Right lobe of liver (tissue), 6 donors: ENCODE measurements at regions not wholly inside any gene's neighbourhood (a gene's known extent, or its start where the extent isn't known, plus 50 kb on each side); places are given as distances from the start of the nearest gene placed in this dataset.

Experiments
- ATAC-seq, 4 donors: fragments of 200-7000 bp; cut with Tn5 transposase; one replicate each; pipeline ENCODE4 v1.9.1; 2020; ENCODE audit warnings: mild to moderate bottlenecking in 4 of 4, moderate library complexity in 4 of 4
- DNase-seq, 3 donors: peaks; one replicate each; pipeline ENCODE4 v3.0.0-alpha.2; 2020
- H3K27ac ChIP-seq, 3 donors: fragments of 200-600 bp; one replicate each; pipeline ENCODE4 v1.8.0; 2022
- H3K27me3 ChIP-seq, 2 donors: fragments of 200-600 bp; one replicate each; pipeline ENCODE4 v1.8.0; 2022
- H3K36me3 ChIP-seq, 4 donors: fragments of 200-600 bp; sonication (generic) in 1 of 4; one replicate each; pipeline versions ENCODE4 v1.5.1 to v1.8.0; 2017 to 2022; ENCODE audit warnings: control low read depth in 1 of 4
- H3K4me1 ChIP-seq, 4 donors: fragments of 200-600 bp; sonication (generic) in 1 of 4; one replicate each; pipeline versions ENCODE4 v1.5.1 to v1.8.0; 2017 to 2022; ENCODE audit warnings: control low read depth in 1 of 4
- H3K4me3 ChIP-seq, 3 donors: fragments of 200-600 bp; one replicate each; pipeline ENCODE4 v1.8.0; 2022
- H3K9me3 ChIP-seq, 4 donors: fragments of 200-600 bp; sonication (generic) in 1 of 4; one replicate each; pipeline versions ENCODE4 v1.5.1 to v1.8.0; 2017 to 2022; ENCODE audit warnings: control low read depth in 1 of 4
- POLR2A ChIP-seq: fragments of 450-650 bp; IDR thresholded peaks from one replicate; pipeline ENCODE4 v1.6.1; 2017; ENCODE audit warnings: antibody characterized with exemption, mild to moderate bottlenecking
- WGBS: methylation state at CpG from one replicate; pipeline ENCODE4 v1.1.6; 2018; ENCODE audit warnings: low coverage, low lambda C conversion rate; ENCODE audit not compliant: insufficient coverage; ENCODE audit errors: missing lambda C conversion rate; 5-methylcytosine and 5-hydroxymethylcytosine counted together
- intact Hi-C, 2 donors: fragments of 100-400 bp; cut with DNase I; formaldehyde crosslinking; loops; one replicate each; pipeline versions ENCODE4 v1.11.2 to v1.14.1; 2022
- TF ChIP-seq, protein P1 (sequence below), 4 donors: fragments of 200-600 bp in 3 of 4; fragments of 450-650 bp in 1 of 4; IDR thresholded peaks; one replicate each; pipeline versions ENCODE4 v1.5.1 to v1.8.0; 2016 to 2022; ENCODE audit warnings: antibody characterized with exemption in 4 of 4, mild to moderate bottlenecking in 2 of 4
- donor health status: DM: no; HTN: yes; CAD: no.
- donor health status: DM: no; HTN: no; CAD: no.
- donor health status: DM: no; HTN: no; CAD: no.
- donor health status: DM: no; HTN: yes; CAD: no.
- donor health status: DM: no; HTN: yes; CAD: no.

DNA sequence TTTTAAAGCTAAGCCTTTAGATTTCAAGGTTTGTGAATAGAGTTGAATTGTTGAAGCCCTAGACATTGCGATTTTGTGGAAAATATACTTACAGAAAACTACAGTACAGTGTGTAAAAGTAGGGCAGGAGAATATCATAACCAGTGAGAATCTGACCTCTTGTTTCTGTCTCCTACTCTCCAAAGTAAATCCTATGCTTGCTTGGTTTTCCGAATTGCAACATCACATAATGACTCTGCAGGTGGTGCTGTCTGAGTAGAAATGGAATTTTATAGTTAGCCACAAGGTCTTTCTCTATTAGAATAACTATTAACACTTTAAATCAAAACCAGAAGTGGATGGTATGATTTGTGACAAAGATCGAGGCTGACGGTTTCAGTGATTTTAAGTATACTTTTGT lies 505.6 kb downstream of the RAPGEF2 start:
- H3K9me3 ChIP-seq = no peaks in the 10 kb centered on the region
- no peaks in the 10 kb centered on the region for H3K36me3 ChIP-seq
- TF ChIP-seq, protein P1, sequence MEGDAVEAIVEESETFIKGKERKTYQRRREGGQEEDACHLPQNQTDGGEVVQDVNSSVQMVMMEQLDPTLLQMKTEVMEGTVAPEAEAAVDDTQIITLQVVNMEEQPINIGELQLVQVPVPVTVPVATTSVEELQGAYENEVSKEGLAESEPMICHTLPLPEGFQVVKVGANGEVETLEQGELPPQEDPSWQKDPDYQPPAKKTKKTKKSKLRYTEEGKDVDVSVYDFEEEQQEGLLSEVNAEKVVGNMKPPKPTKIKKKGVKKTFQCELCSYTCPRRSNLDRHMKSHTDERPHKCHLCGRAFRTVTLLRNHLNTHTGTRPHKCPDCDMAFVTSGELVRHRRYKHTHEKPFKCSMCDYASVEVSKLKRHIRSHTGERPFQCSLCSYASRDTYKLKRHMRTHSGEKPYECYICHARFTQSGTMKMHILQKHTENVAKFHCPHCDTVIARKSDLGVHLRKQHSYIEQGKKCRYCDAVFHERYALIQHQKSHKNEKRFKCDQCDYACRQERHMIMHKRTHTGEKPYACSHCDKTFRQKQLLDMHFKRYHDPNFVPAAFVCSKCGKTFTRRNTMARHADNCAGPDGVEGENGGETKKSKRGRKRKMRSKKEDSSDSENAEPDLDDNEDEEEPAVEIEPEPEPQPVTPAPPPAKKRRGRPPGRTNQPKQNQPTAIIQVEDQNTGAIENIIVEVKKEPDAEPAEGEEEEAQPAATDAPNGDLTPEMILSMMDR (IDR thresholded peaks at IDR 0.05) = no peak
- TF ChIP-seq POLR2A = no peak
- intact Hi-C loops = no loop called here
- no peaks in the 10 kb centered on the region for H3K27me3 ChIP-seq
- DNase-seq (no peak), ATAC-seq (no peak)
- 76% methylated on average over 4 of the region's 4 CpGs for WGBS
- H3K4me3 ChIP-seq = no peak overlapping the region
- H3K27ac ChIP-seq = no peak overlapping the region
- no peaks in the 10 kb centered on the region for H3K4me1 ChIP-seq

DNA sequence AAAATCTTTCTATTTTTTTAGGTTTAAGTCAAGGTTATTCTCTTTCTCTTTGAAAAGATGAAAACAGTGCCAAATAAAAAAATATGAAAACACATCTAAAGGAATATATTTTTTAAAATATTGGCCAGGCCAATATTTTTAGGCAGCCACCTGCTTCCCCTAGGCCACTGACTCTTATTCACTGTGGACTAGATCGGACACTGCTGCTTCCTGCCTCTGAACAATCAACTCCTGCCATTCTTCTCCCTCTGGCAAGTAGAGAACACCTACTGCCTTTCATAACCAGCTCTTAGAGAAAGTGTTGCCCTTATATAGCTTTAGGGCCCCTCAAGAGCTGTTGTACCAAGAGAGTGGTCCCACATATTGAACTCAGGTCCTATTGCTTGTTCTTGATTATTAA lies 529.2 kb downstream of the RAPGEF2 start:
- ATAC-seq = no peak
- TF ChIP-seq, protein P1 (IDR thresholded peaks at IDR 0.05) = no peak
- TF ChIP-seq POLR2A = no peak

DNA sequence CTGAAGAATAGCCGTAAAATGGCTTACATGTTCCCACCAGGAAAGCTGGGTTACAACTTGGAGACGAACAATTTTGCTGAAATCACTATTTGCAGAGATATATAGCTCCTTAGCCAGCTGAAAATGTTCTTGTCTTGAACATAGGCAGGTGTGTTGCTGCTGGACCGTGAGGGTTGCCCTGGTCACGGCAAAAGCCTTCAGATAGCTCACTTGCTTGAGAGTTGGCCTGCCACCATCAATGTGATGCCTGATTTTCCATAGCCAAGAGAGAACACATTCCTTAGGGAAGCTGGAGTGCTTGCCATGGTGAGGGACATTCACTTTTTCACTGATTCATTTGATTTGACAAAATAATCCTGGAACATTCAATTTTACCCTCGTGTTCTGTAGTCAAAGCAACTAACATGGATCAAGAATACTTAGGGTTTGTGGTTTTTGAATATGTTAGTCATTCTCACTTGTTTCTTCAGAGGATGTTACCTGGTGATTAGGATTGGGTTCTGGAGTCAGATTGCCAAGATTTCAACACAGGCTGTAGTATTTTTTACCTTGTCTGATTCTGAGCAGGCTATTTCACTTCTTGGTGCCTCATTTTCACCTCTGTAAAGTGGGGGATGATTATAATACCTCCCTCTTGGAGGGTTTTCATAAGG lies 536.9 kb downstream of the RAPGEF2 start:
- Histone ChIP-seq H3K9me3 (no peaks in the 10 kb centered on the region), H3K4me1 (no peaks in the 10 kb centered on the region), H3K27ac (no peak overlapping the region), H3K27me3 (no peaks in the 10 kb centered on the region), H3K4me3 (no peak overlapping the region), H3K36me3 (no peaks in the 10 kb centered on the region)
- WGBS = 73% methylated on average over 5 of the region's 5 CpGs
- DNase-seq (no peak), ATAC-seq (no peak)
- intact Hi-C loops = no loop called here
- TF ChIP-seq POLR2A = no peak
- TF ChIP-seq, protein P1 (IDR thresholded peaks at IDR 0.05) = no peak

More for the DNA sequence above, 529.2 kb downstream of the RAPGEF2 start:
- Histone ChIP-seq H3K27ac (no peak overlapping the region), H3K36me3 (no peaks in the 10 kb centered on the region), H3K27me3 (no peaks in the 10 kb centered on the region), H3K4me1 (no peaks in the 10 kb centered on the region), H3K9me3 (no peaks in the 10 kb centered on the region), H3K4me3 (no peak overlapping the region)
- intact Hi-C loops = no loop called here
- WGBS = 60% methylated on average over 1 of the region's 1 CpG
- no peak for DNase-seq

DNA sequence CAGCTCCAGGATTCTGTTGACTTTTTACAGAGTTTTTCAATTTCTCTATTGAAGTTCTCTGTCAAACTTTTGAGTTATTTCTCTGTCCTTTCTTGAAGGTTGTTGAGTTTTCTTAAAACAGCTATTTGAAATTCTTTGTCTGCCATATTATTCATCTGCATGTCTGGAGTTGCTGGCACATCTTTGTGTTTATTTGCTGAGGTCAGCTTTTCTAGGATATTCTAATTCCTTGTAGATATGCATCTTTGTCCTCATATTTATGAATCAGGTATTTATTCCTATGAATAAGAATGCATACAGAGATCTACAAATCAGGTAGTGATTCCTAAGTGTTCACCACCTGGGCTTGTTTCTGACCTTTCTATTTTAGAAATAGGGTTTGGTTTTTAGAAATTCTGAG lies 546.4 kb downstream of the RAPGEF2 start:
- Histone ChIP-seq H3K4me3 (no peak overlapping the region), H3K9me3 (no peaks in the 10 kb centered on the region), H3K27ac (no peak overlapping the region), H3K36me3 (no peaks in the 10 kb centered on the region), H3K27me3 (no peaks in the 10 kb centered on the region), H3K4me1 (no peaks in the 10 kb centered on the region)
- ATAC-seq = no peak
- DNase-seq = no peak
- TF ChIP-seq, protein P1 (IDR thresholded peaks at IDR 0.05) = no peak
- no peak for TF ChIP-seq POLR2A
- intact Hi-C loops = no loop called here

DNA sequence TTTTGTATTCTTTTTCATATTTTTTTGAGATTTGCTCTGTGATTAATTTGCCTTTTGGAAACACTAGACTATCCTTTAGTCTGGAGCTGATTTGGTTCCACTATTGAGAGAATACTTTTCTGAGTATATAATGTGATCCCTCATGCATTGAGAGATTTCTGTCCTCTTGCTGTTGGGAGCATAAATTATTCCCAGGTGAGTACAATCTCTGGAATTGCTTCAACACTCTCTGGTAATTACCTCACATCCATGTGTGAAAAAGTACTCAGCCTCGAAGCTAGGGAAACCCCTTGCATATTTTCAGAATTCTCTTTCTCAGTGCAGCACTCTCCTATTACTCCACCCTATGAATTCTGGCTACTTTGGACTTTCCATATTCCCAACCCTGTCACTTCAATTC lies 550.0 kb downstream of the RAPGEF2 start:
- DNase-seq (no peak), ATAC-seq (no peak)
- 40% methylated on average over 1 of the region's 1 CpG for WGBS
- H3K36me3 ChIP-seq = no peaks in the 10 kb centered on the region
- intact Hi-C loops = no loop called here
- H3K4me3 ChIP-seq = no peak overlapping the region
- H3K4me1 ChIP-seq = no peaks in the 10 kb centered on the region
- no peak for TF ChIP-seq POLR2A
- TF ChIP-seq, protein P1 (IDR thresholded peaks at IDR 0.05) = no peak
- no peak overlapping the region for H3K27ac ChIP-seq
- no peaks in the 10 kb centered on the region for H3K27me3 ChIP-seq
- H3K9me3 ChIP-seq = no peaks in the 10 kb centered on the region
